ENCODE measurements at regions not wholly inside any gene's neighbourhood (a gene's known extent, or its start where the extent isn't known, plus 50 kb on each side); places are given as distances from the start of the nearest gene placed in this dataset.

DNA sequence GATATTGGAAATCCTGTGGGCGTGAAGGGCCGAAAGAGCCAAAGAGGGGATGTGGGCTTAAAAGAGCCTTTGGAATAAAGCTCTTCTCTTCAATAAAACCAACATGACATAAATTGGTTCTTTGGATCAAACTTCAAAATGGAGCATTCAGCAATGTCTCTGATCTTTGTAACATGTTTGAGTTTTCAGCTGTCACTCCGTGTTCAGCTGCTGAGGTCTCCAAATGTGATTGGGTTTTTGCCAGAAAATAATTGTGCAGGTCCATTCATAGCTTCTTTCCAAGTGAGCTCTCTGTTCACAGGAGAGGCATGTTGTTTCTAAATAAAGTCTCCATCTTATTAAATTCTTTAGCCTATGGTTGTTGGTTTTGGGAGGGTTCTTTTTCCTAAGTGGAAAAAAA, 127.6 kb upstream of the CCDC68 start:
- TF ChIP-seq CTCF (IDR thresholded peaks at IDR 0.05; ENCODE audit: partially characterized antibody, unreplicated experiment) = no peak
- no peak for DNase-seq
- Mint-ChIP-seq H3K4me1 (ENCODE audit: low read depth, unreplicated experiment) (peaks cover 4% of the 10 kb centered on the region), H3K36me3 (ENCODE audit: unreplicated experiment) (no peaks in the 10 kb centered on the region), H3K9me3 (ENCODE audit: unreplicated experiment) (no peaks in the 10 kb centered on the region), H3K27ac (ENCODE audit: unreplicated experiment) (no peak overlapping the region), H3K4me3 (ENCODE audit: unreplicated experiment) (no peak overlapping the region), H3K27me3 (ENCODE audit: unreplicated experiment) (no peaks in the 10 kb centered on the region)

GRCh38 chr18:55085557-55086285, 126.5 kb upstream of the CCDC68 start:
- no peak for TF ChIP-seq CTCF (IDR thresholded peaks at IDR 0.05; ENCODE audit: partially characterized antibody, unreplicated experiment)
- DNase-seq = no peak
- no peak overlapping the region for H3K4me3 Mint-ChIP-seq (ENCODE audit: unreplicated experiment)
- no peak overlapping the region for H3K27ac Mint-ChIP-seq (ENCODE audit: unreplicated experiment)
- H3K9me3 Mint-ChIP-seq (ENCODE audit: unreplicated experiment) = no peaks in the 10 kb centered on the region
- no peaks in the 10 kb centered on the region for H3K36me3 Mint-ChIP-seq (ENCODE audit: unreplicated experiment)
- peaks cover 2% of the 10 kb centered on the region for H3K27me3 Mint-ChIP-seq (ENCODE audit: unreplicated experiment)
- peaks cover 4% of the 10 kb centered on the region for H3K4me1 Mint-ChIP-seq (ENCODE audit: low read depth, unreplicated experiment)

DNA sequence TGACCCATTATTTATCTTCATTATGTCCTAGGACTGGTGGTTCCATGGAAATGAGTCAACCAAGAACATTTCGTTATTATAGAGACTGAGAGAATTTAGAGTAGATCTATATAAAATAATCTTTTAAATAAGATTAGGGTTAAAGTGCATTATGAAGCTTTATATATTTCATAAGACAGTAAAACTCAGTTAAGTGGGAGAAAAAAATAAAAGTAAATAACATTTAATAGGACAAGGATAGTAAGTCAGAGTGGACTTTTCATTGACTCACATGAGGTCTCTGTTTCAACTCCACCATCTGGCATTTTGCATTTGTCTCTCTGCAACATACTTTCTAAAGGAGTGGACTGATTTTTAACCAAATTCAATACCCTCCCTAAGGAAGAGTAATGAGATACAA, 125.3 kb upstream of the CCDC68 start:
- Mint-ChIP-seq H3K36me3 (ENCODE audit: unreplicated experiment) (no peaks in the 10 kb centered on the region), H3K9me3 (ENCODE audit: unreplicated experiment) (no peaks in the 10 kb centered on the region), H3K27ac (ENCODE audit: unreplicated experiment) (no peak overlapping the region), H3K27me3 (ENCODE audit: unreplicated experiment) (peaks cover 2% of the 10 kb centered on the region), H3K4me3 (ENCODE audit: unreplicated experiment) (no peak overlapping the region), H3K4me1 (ENCODE audit: low read depth, unreplicated experiment) (peaks cover 4% of the 10 kb centered on the region)
- TF ChIP-seq CTCF (IDR thresholded peaks at IDR 0.05; ENCODE audit: partially characterized antibody, unreplicated experiment) = no peak
- no peak for DNase-seq

- no peak overlapping the region for H3K27ac Mint-ChIP-seq (ENCODE audit: unreplicated experiment)
- DNase-seq = no peak
- H3K4me1 Mint-ChIP-seq (ENCODE audit: low read depth, unreplicated experiment) = peaks cover 4% of the 10 kb centered on the region
- no peaks in the 10 kb centered on the region for H3K36me3 Mint-ChIP-seq (ENCODE audit: unreplicated experiment)
- peaks cover 2% of the 10 kb centered on the region for H3K27me3 Mint-ChIP-seq (ENCODE audit: unreplicated experiment)
- TF ChIP-seq CTCF (IDR thresholded peaks at IDR 0.05; ENCODE audit: partially characterized antibody, unreplicated experiment) = no peak
- H3K4me3 Mint-ChIP-seq (ENCODE audit: unreplicated experiment) = no peak overlapping the region
- H3K9me3 Mint-ChIP-seq (ENCODE audit: unreplicated experiment) = no peaks in the 10 kb centered on the region
Measured at GRCh38 chr18:55083461-55083860, 124.2 kb upstream of the CCDC68 start.

DNA sequence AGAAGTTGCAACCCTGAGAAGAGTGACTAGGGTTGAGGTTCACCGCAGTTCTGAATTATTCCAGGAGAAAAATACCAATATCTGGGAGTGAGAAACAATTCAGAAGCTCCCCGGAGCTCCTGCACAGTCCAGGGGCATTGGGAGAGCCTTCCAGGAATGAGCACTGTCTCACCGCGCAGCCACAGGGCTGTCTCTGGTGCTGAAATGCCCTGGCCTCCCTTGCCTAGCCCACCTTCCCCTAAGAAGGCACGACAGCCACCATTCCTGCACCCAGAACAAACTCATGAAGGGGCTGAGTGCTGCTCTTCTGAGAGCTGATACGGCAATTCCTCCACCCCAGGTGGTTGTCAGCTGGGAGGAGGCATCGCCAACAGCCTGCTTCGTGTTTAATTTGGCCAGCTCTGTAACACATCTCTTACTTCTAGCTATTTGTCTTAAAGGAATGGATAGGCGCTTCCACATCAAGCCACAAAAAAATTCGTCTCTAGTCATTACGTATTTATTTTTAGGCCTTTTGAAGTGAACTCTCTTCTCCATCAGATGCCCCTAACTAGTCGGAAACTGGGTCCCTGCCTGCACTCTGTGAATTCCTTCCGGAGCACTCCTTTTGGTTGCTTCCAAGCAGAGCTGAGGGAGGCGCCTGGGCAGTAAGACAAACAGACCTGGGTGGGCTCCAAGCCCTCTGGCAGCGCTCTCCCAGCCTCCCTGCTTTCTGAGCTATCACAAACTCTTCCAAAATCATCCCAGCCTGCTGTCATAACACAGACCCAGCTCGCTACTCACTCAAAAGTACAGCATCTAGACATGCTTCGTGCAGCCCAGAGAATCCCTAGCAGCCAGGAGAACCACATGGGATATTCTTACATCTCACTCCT, 120.5 kb upstream of the CCDC68 start:
- Mint-ChIP-seq H3K9me3 (ENCODE audit: unreplicated experiment) (no peaks in the 10 kb centered on the region), H3K27ac (ENCODE audit: unreplicated experiment) (no peak overlapping the region), H3K4me1 (ENCODE audit: low read depth, unreplicated experiment) (no peaks in the 10 kb centered on the region), H3K36me3 (ENCODE audit: unreplicated experiment) (no peaks in the 10 kb centered on the region), H3K4me3 (ENCODE audit: unreplicated experiment) (no peak overlapping the region), H3K27me3 (ENCODE audit: unreplicated experiment) (peaks cover 2% of the 10 kb centered on the region)
- no peak for DNase-seq
- no peak for TF ChIP-seq CTCF (IDR thresholded peaks at IDR 0.05; ENCODE audit: partially characterized antibody, unreplicated experiment)
